Stimulated activated CD8-positive, alpha-beta memory T cell treated with anti-CD3 and anti-CD28 coated beads, Interleukin-15, amount 100 ng/mL, for 48 hours (primary cell): ENCODE measurements at regions not wholly inside any gene's neighbourhood (a gene's known extent, or its start where the extent isn't known, plus 50 kb on each side); places are given as distances from the start of the nearest gene placed in this dataset.

Experiments
- DNase-seq, 2 donors: peaks; one replicate each; pipeline ENCODE4 v3.0.0-alpha.2; 2020; ENCODE audit warnings: low read depth in 2 of 2

DNA sequence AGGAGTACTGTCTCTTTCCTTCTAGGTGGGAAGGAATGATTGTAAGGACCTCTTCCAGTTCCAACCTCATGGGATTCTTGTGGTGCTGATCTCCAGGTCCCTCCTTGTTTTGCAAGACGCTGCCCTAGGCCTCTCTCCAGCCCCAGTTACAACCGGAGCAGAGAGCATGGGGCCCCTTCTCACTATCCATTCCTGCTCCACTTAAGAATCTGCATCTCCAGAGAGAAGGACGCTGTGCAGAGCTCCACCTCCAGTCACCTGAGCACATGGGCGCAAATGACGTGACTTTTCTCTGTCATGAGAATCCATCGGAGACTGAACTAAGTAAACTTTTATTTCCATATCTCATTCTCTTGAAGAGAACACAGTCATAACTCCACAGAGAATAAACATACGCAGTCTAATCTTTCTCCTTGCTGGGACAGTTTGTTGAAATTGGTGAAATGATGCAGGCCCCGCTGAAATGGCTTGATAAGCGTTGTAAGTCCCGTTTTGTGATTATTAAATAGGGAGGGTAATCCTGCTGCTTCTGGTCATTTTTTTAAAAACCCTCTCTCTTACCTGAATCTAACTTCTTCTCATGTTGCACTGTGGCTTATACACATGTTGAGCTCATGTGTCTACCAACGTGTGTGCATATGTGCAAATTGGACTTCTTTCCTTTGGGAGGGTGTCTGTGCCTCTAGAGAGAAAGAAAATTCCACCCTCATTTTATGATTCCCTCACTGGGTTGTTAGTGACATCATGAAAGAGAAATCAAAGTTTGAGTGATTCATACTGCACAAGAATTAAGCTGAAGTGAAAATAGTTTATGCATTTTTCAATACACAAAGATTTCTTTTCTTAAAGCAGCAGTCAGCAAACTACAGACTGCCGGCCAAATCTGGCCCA lies 133.2 kb upstream of the TBX20 start:
- DNase-seq = no peak

DNA sequence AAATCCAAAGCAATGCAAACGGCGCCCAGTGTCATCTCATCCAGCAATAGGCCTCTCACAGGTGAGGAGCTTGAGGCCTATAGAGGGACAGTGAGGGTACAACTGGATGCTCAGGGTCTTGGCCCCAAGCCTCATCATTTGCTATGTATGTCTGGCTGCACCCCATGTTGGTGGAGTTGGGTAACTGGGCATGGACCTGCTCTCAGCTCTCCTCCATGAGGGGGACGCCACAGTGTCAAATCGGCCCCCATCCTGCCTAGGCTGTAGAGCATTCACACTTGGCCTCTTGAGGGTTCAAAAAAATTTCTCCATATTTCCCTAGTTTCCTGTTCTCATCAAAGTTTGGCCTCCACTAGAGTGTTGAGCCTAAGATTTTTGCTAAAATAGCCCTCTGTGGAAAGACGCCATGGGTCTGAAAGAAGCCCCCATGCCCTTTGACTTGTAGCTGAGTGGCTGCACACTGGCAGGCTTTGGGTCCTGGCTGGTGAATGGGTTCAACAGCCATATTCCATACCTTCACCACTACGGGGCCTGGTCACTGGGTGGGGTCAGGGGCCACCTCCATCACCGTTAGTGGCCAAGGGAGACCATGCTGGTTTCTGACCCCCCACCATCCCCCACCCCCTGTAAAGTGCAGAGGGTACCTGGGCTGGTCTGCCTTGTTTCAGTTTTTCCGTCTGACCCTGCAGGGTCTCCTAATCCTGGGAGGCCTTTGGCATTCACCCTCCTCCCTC lies 132.3 kb upstream of the TBX20 start:
- DNase-seq = no peak

GRCh38 chr7:35384761-35385700 lies 131.1 kb upstream of the TBX20 start:
- DNase-seq = no peak

- no peak for DNase-seq
These were observed 126.9 kb upstream of the TBX20 start for GRCh38 chr7:35380739-35381224.

DNA sequence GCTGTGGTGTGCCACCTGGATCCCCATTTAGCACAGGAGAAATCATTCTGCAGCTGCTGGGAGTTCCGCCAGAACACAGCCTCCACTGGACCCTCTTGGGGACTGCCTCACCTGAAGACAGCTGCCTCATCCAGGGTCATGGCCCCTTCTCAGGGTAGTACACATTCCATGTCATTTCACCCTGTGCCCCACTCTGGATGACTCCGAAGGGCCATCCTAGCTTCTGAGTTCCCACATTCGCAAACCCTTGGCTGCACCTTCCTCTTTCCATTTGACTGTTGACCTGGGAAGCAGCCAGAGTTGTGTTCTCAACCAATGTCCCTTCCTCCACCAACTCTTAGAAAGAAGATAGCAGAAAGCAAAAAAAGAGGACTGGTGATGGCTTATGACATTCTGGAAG lies 125.6 kb upstream of the TBX20 start:
- DNase-seq = no peak

- no peak for DNase-seq
These were observed 121.6 kb upstream of the TBX20 start for GRCh38 chr7:35375516-35375915.

GRCh38 chr7:35374858-35375257 lies 121.0 kb upstream of the TBX20 start:
- DNase-seq = no peak

- no peak for DNase-seq
These were observed 117.3 kb upstream of the TBX20 start for GRCh38 chr7:35371221-35371620.

GRCh38 chr7:35370687-35371086 lies 116.8 kb upstream of the TBX20 start:
- DNase-seq = no peak

DNA sequence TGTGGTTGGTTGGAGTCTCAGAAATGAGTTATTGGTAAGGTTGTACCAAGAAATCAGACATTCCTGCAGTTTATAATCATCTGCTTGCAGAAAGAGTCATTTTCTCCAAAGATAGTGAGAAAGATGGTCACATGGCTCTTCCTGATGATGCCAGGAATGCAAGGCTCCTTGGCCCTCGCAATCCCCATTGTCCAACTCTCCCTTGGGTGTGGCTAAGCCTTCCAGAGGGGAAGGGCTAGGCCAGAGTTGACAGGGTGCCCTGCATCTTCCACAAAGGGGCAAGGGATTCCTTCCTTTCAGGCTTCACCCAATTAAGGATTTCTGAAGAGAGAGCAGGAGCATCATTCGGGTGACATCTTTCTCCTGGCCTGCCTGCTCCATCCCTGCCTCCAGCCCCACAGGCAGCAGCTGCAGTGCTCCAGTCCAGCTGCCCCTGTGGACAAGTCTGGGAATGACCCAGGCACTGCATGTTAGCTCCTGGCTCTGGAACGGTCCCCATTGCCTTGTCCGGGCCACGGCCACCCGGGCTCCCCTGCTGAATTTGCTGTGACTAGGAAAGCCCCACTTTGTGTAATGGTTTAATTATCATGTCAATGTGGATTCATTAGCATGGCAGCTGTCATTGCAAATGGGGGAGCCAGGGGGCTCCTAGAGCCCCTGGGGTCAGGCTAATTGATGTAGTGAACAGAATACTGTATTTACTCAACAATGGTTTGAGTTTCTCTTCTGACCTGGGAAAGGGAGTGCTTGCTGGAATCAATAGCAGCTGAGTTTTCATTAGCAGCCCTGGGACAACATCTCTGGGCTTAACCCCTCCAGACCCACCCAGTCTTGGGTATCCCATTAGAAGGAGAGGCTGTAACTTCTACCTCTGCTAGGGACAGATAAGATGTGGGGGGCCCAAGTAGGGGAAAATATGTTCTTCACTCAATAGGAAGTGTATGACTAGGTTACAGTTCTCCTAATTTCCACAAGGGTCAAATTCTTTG lies 112.6 kb upstream of the TBX20 start:
- DNase-seq = no peak

- no peak for DNase-seq
These were observed 111.6 kb upstream of the TBX20 start for GRCh38 chr7:35365523-35365922.

DNA sequence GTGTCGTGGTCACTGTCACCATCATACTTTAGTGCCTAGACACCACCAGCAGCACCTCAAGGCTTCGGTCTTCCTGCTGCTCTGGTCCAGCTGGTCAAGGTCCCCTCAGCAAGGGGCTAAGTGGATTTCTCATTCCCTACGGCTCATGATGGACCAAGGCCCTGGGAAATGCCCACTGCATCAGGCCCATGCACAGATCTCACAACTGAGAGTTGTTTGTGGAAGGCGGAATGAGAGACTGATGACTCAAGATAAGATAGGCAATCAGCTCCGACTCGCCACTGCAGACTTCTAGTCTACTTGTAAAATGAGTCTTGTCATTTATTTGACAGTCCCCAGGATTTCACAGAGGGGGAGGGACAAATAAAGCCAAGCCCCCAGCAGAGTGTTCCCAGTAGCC lies 108.4 kb upstream of the TBX20 start:
- no peak for DNase-seq

DNA sequence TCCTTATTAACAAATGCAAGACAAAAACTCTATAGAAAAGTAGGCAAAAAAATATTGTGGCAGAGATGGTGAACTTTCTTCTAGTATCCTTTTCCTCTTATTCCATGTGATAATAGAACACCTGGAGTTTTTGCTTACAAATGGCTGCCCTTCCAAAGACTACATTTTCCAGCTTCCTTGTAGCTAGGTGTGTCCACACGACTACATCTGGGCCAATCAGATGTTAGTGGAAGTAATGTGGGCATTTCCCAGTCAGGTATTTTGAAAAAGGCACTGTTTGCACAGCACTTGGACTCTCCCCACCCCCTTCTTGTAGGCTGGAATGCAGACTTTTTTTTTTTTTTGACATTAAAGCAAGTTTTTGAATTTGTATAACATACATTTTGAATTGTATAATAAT lies 105.5 kb upstream of the TBX20 start:
- DNase-seq = no peak

- DNase-seq = no peak
These were observed 102.6 kb upstream of the TBX20 start for GRCh38 chr7:35356495-35356894.

DNA sequence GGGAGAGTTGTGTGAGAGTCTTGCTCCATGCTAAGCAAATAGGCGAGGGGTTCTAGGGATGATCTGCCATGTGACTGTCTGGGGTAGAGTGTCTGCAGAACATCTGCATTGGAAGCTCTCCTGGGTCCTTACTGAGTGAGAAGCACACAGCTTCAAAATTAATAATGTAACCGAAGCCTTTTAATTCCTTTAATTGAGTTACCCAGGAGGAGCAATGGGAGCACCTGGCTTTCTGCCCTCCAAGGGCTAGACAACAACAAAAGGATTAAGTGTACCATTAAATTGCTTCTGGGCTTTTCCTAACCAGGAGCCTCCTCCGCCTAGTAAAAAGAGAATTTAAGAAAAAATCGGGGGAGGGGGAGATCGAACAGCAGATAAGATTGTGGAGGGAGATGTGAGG lies 102.0 kb upstream of the TBX20 start:
- no peak for DNase-seq

DNA sequence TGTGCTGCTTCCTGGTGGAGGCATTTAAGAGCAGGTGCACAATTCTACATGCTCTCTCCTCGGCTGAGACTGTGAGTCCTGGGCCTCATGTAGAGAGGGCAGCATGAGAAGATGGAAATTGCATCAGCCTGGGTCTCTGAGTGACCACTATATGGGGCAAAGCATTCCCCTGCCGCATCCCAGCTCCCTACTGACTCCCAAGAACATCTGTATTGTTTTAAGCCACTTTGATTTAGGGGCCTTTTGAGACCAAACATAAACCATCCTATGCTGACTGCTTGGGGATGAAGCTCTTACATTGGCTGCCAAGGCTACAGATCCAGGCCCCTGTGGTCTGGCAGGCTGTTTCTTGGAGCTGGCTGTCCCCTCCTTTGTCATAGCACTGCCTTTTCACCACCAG lies 101.3 kb upstream of the TBX20 start:
- no peak for DNase-seq

GRCh38 chr7:35353481-35353880 lies 99.6 kb upstream of the TBX20 start:
- no peak for DNase-seq

DNA sequence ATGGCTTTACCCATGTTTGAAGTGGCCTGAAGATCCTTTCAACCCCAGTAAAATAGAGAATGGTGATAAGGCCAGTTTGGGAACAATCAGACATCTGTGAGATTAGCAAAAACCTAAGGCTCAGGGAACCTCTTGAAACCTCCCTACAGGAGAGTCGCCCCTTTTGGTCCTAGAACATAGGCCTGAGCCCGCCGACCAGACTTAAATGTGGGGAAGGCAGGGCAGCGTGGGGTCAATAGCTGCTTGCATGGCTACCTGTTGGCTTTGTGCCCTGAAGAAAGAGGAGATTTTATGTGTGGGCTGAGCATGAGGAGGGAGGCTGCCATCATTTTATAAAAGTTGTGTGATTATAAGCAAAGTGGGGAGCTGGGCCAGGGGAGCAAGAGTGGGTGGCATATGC lies 97.6 kb upstream of the TBX20 start:
- DNase-seq = no peak

DNA sequence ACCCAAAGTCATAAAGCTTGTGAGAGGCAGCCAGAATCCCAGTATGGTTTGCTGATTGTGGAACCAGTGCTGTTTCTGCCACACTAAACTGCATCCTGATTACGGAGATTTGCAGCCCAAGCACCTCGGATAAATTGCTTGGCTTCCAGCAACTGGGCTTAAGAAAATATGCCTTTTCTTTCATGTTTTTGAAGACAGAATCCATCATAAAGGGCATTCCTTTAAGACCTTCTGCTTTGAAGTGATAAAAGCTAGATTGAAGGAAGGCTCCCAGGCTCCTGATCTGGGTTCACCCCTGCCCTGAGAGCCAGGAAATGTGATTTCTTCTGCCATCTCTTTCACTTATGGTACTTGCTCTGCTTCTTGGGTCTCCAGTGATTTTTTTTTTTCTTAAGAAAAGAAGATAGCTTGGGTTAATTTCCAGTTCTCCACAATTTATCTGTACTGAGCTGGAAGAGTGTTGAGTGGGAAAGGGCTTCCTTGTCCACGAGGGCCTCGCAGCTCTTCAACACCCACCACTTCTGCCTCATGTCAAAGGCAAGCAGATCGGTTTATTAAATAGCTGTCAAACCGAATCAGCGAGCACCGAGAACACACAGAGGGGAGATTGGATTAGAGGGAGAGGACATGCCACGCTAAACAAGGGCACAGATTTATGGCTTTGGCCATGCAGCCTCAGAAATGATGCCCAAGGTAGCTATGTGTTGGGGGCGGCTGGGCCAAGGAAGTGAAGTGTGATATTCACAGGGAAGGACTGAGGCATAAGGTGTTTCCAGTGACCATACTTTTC lies 94.9 kb upstream of the TBX20 start:
- DNase-seq = no peak

DNA sequence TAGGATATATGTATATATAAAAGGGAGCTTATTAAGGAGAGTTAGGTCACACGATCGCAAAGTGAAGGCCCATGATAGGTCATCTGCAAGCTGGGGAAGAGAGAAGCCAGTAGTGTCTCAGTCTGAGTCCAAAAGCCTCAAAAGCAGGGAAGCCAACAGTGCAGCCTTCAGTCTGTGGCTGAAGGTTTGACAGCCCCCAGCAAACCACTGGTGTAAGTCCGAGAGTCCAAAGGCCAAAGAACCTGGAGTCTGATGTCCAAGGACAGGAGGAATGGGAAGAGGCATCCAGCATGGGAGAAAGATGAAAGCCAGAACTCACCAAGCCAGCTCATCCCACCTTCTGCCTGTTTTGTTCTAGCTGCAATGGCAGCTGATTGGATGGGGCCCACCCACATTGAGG lies 88.9 kb upstream of the TBX20 start:
- no peak for DNase-seq
